Tibial nerve (tissue), 4 donors: ENCODE measurements at regions not wholly inside any gene's neighbourhood (a gene's known extent, or its start where the extent isn't known, plus 50 kb on each side); places are given as distances from the start of the nearest gene placed in this dataset.
"Not testable (repeated sequence)": the region's sequence is repeated elsewhere in the genome, so short reads cannot be mapped to it uniquely, and the experiment has no call there.

Experiments
- DNase-seq, 2 donors: peaks; one replicate each; pipeline ENCODE4 v3.0.0-alpha.2; 2019; ENCODE audit warnings: low spot score in 2 of 2
- H3K27ac ChIP-seq, 4 donors: fragments of 200-600 bp; sonication (generic) in 3 of 4; one replicate each; pipeline ENCODE4 v1.5.1; 2017 to 2019; ENCODE audit warnings: mild to moderate bottlenecking in 1 of 4
- H3K27me3 ChIP-seq, 2 donors: fragments of 200-600 bp; sonication (generic) in 1 of 2; one replicate each; pipeline versions ENCODE4 v1.5.1 to v1.6.0; 2017 to 2019
- H3K36me3 ChIP-seq, 3 donors: fragments of 200-600 bp; sonication (generic); one replicate each; pipeline ENCODE4 v1.5.1; 2018 to 2019
- H3K4me1 ChIP-seq, 4 donors: fragments of 200-600 bp; sonication (generic) in 3 of 4; one replicate each; pipeline ENCODE4 v1.5.1; 2017 to 2019
- H3K4me3 ChIP-seq, 4 donors: fragments of 200-600 bp; sonication (generic) in 3 of 4; one replicate each; pipeline ENCODE4 v1.5.1; 2017 to 2019; ENCODE audit warnings: mild to moderate bottlenecking in 1 of 4, moderate library complexity in 1 of 4
- H3K9me3 ChIP-seq, 4 donors: fragments of 200-600 bp; sonication (generic) in 3 of 4; one replicate each; pipeline ENCODE4 v1.5.1; 2017 to 2019
- CTCF ChIP-seq, 5 experiments: fragments of 200-600 bp in 3 of 5; fragments of 450-650 bp in 2 of 5; sonication (generic) in 3 of 5; IDR thresholded peaks; one replicate each; pipeline ENCODE4 v1.5.1; 2016 to 2019; ENCODE audit warnings: antibody characterized with exemption in 5 of 5, mild to moderate bottlenecking in 3 of 5, moderate library complexity in 2 of 5
- EP300 ChIP-seq, 2 donors: sonication (generic); formaldehyde crosslinking; IDR thresholded peaks; one replicate each; pipeline ENCODE4 v1.6.1; 2017; ENCODE audit warnings: antibody characterized with exemption in 2 of 2, mild to moderate bottlenecking in 1 of 2
- POLR2A ChIP-seq, 2 donors: fragments of 450-650 bp; IDR thresholded peaks; one replicate each; pipeline ENCODE4 v1.6.1; 2017; ENCODE audit warnings: antibody characterized with exemption in 2 of 2, mild to moderate bottlenecking in 2 of 2, moderate library complexity in 2 of 2
- WGBS, 2 donors: methylation state at CpG; one replicate each; pipeline ENCODE4 v1.1.5; 2018; 5-methylcytosine and 5-hydroxymethylcytosine counted together

DNA sequence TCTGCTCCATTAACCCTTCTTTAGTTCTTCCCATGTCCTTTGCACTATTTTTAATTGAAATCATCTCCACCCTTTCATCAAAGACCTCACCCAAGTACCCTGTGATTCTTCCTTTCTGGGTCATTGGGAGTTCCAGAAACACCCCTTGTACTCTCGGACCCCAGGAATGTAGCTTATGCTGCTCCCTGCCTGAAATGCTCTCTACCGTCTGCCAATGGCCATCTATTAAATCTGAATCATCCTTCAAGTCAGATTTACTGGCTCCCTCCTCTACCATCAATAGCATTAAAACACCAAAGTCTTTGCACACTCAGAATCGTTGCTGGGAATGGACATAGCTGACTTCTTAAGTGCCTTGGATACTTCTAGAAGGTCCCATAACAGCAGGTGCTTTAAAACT, 73.2 kb upstream of the GADD45A start:
- Histone ChIP-seq H3K4me3 (no peak overlapping the region), H3K27ac (no peak overlapping the region), H3K4me1 (peaks cover 0 to 15% (median 3%) of the 10 kb centered on the region in 4 donors), H3K9me3 (no peaks in the 10 kb centered on the region), H3K36me3 (no peaks in the 10 kb centered on the region), H3K27me3 (no peaks in the 10 kb centered on the region)
- WGBS, 2 donors, result 54 to 56% methylated on average over 3 of the region's 3 CpGs
- DNase-seq, result no peak
- TF ChIP-seq EP300 (IDR thresholded peaks at IDR 0.05), result no peak
- no peak for TF ChIP-seq CTCF (IDR thresholded peaks at IDR 0.05)
- TF ChIP-seq POLR2A (IDR thresholded peaks at IDR 0.05), result no peak

- Histone ChIP-seq H3K9me3 (no peaks in the 10 kb centered on the region), H3K27ac (peak overlapping the region in 1 of 4 donors; percentile 9), H3K27me3 (no peaks in the 10 kb centered on the region), H3K36me3 (no peaks in the 10 kb centered on the region), H3K4me1 (peaks cover 0 to 15% (median 4%) of the 10 kb centered on the region in 4 donors), H3K4me3 (no peak overlapping the region)
- WGBS, 2 donors, result 36 to 44% methylated on average over 4 of the region's 4 CpGs
- no peak for DNase-seq
- TF ChIP-seq POLR2A (IDR thresholded peaks at IDR 0.05), result no peak
- TF ChIP-seq EP300 (IDR thresholded peaks at IDR 0.05), result no peak
- TF ChIP-seq CTCF (IDR thresholded peaks at IDR 0.05), result no peak
Measured at GRCh38 chr1:67612788-67613241, 72.2 kb upstream of the GADD45A start.

- H3K36me3 ChIP-seq, DNase-seq, H3K4me3 ChIP-seq, H3K27me3 ChIP-seq, H3K9me3 ChIP-seq: not testable (repeated sequence)
- peak overlapping the region in 1 of 4 donors; percentile 9 for H3K27ac ChIP-seq
- 93 to 95% methylated on average over 8 of the region's 8 CpGs for WGBS, 2 donors
- peaks cover 0 to 21% (median 9%) of the 10 kb centered on the region in 4 donors for H3K4me1 ChIP-seq
Measured at GRCh38 chr1:67613479-67613878, 71.5 kb upstream of the GADD45A start.

DNA sequence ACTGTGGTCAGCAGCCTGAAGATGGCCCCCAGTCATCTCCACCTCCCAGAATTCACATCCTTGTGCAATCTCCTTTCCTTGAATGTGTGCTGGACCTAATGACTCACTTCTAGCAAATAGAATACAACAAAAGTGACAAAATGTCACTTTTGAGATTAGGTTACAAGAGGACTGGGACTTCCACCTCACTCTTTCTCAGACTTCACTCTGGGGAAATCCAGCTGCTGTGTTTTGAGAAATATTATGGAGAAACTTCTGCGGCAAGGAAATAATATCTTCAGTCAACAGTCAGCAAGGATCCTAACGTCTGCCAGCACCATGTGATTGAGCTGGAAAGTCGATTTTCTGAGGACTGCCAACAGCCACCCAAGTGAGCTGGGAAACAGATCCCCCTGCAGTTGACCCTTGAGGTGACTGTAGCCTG, 70.5 kb upstream of the GADD45A start:
- Histone ChIP-seq H3K4me1 (peaks cover 0 to 32% (median 12%) of the 10 kb centered on the region in 4 donors), H3K36me3 (no peaks in the 10 kb centered on the region), H3K9me3 (no peaks in the 10 kb centered on the region), H3K27me3 (no peaks in the 10 kb centered on the region), H3K4me3 (no peak overlapping the region), H3K27ac (no peak overlapping the region)
- DNase-seq, result no peak
- TF ChIP-seq EP300 (IDR thresholded peaks at IDR 0.05), result peak in 1 of 2 donors; percentile 30
- TF ChIP-seq CTCF (IDR thresholded peaks at IDR 0.05), result no peak
- WGBS, 2 donors, result 70 to 74% methylated on average over 3 of the region's 3 CpGs

DNA sequence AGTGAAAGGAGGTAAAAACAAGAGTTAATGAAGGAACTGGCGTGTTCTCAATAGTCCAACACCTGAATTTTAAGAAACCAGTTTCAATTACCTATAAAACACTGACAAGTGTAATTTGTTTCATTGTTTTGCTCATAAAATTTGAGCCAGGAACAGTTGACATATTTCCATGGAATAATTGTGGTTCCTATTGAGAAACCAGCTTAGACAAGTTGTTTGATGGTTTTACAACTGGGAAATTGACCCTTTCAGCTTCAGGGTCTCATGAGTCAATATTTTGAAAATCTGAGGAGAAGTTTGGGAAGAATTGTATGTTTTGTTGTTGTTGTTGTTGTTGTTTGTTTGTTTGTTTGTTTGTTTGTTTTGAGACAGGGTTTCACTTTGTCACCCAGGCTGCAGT, 69.1 kb upstream of the GADD45A start:
- DNase-seq, result no peak
- 98 to 100% methylated on average over 1 of the region's 1 CpG for WGBS, 2 donors
- TF ChIP-seq EP300 (IDR thresholded peaks at IDR 0.05) (no peak), CTCF (IDR thresholded peaks at IDR 0.05) (no peak), POLR2A (IDR thresholded peaks at IDR 0.05) (no peak)
- H3K4me1 ChIP-seq, result peaks cover 0 to 33% (median 15%) of the 10 kb centered on the region in 4 donors
- H3K4me3 ChIP-seq, result no peak overlapping the region
- peak overlapping the region in 1 of 4 donors; percentile 38 for H3K27ac ChIP-seq
- no peaks in the 10 kb centered on the region for H3K27me3 ChIP-seq
- no peaks in the 10 kb centered on the region for H3K36me3 ChIP-seq
- no peaks in the 10 kb centered on the region for H3K9me3 ChIP-seq
